ENCODE measurements at regions not wholly inside any gene's neighbourhood (a gene's known extent, or its start where the extent isn't known, plus 50 kb on each side); places are given as distances from the start of the nearest gene placed in this dataset.

DNA sequence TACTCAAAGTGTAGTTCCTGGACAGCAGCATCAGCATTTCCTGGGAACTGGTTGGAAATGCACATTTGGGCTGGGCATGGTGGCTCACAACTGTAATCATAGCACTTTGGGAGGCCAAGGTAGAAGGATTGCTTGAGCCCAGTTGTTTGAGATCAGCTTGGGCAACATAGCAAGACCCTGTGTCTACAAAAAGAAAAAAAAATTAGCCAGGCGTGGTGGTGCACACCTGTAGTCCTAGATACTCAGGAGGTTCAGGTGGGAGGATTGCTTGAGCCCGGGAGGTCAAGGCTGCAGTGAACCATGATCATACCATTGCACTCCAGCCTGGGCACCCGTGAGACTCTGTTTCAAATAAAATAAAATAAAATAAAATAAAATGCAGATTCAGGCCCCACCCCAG, 156.2 kb downstream of the CDC5L start:
- Histone ChIP-seq H3K27ac (ENCODE audit: low read length) (no peak overlapping the region), H3K79me2 (replicated peaks; ENCODE audit: insufficient read depth, low read length) (no peaks in the 10 kb centered on the region), H3F3A (ENCODE audit: insufficient read depth, low read length, poor library complexity, severe bottlenecking) (no peaks in the 10 kb centered on the region), H3K9ac (ENCODE audit: low read length) (no peak overlapping the region), H3K27me3 (ENCODE audit: insufficient read depth, low read depth, low read length) (peaks cover 63% of the 10 kb centered on the region), H3K9me2 (ENCODE audit: insufficient read depth, low read length) (no peaks in the 10 kb centered on the region), H3K4me3 (ENCODE audit: low read length) (no peak overlapping the region), H2AFZ (ENCODE audit: low read depth, low read length) (no peak overlapping the region), H3K9me3 (ENCODE audit: low read length) (no peaks in the 10 kb centered on the region), H4K20me1 (ENCODE audit: insufficient read depth) (no peaks in the 10 kb centered on the region), H3K36me3 (ENCODE audit: insufficient read depth, low read length) (no peaks in the 10 kb centered on the region), H3K4me2 (ENCODE audit: low read length) (no peak overlapping the region)
- no peak for TF ChIP-seq EP300 (conservative IDR thresholded peaks at IDR 0.05; ENCODE audit: poor library complexity, severe bottlenecking)
- no peak for TF ChIP-seq SMC3 (conservative IDR thresholded peaks at IDR 0.05; ENCODE audit: poor library complexity)
- TF ChIP-seq, protein P1, sequence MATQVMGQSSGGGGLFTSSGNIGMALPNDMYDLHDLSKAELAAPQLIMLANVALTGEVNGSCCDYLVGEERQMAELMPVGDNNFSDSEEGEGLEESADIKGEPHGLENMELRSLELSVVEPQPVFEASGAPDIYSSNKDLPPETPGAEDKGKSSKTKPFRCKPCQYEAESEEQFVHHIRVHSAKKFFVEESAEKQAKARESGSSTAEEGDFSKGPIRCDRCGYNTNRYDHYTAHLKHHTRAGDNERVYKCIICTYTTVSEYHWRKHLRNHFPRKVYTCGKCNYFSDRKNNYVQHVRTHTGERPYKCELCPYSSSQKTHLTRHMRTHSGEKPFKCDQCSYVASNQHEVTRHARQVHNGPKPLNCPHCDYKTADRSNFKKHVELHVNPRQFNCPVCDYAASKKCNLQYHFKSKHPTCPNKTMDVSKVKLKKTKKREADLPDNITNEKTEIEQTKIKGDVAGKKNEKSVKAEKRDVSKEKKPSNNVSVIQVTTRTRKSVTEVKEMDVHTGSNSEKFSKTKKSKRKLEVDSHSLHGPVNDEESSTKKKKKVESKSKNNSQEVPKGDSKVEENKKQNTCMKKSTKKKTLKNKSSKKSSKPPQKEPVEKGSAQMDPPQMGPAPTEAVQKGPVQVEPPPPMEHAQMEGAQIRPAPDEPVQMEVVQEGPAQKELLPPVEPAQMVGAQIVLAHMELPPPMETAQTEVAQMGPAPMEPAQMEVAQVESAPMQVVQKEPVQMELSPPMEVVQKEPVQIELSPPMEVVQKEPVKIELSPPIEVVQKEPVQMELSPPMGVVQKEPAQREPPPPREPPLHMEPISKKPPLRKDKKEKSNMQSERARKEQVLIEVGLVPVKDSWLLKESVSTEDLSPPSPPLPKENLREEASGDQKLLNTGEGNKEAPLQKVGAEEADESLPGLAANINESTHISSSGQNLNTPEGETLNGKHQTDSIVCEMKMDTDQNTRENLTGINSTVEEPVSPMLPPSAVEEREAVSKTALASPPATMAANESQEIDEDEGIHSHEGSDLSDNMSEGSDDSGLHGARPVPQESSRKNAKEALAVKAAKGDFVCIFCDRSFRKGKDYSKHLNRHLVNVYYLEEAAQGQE (IDR thresholded peaks at IDR 0.05; ENCODE audit: borderline replicate concordance): no peak
- no peak for TF ChIP-seq MXI1 (conservative IDR thresholded peaks at IDR 0.05; ENCODE audit: poor library complexity, severe bottlenecking)
- TF ChIP-seq, protein P2, sequence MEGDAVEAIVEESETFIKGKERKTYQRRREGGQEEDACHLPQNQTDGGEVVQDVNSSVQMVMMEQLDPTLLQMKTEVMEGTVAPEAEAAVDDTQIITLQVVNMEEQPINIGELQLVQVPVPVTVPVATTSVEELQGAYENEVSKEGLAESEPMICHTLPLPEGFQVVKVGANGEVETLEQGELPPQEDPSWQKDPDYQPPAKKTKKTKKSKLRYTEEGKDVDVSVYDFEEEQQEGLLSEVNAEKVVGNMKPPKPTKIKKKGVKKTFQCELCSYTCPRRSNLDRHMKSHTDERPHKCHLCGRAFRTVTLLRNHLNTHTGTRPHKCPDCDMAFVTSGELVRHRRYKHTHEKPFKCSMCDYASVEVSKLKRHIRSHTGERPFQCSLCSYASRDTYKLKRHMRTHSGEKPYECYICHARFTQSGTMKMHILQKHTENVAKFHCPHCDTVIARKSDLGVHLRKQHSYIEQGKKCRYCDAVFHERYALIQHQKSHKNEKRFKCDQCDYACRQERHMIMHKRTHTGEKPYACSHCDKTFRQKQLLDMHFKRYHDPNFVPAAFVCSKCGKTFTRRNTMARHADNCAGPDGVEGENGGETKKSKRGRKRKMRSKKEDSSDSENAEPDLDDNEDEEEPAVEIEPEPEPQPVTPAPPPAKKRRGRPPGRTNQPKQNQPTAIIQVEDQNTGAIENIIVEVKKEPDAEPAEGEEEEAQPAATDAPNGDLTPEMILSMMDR (IDR thresholded peaks at IDR 0.05; ENCODE audit: poor library complexity, severe bottlenecking): no peak
- no peak for TF ChIP-seq RAD21 (conservative IDR thresholded peaks at IDR 0.05)
- TF ChIP-seq EZH2 (IDR thresholded peaks at IDR 0.05; ENCODE audit: borderline replicate concordance, insufficient read depth, low read length, poor library complexity, severe bottlenecking): no peak
- no peak for TF ChIP-seq POLR2AphosphoS5 (IDR thresholded peaks at IDR 0.05)
- TF ChIP-seq TAF1 (IDR thresholded peaks at IDR 0.05; ENCODE audit: low read depth): no peak

DNA sequence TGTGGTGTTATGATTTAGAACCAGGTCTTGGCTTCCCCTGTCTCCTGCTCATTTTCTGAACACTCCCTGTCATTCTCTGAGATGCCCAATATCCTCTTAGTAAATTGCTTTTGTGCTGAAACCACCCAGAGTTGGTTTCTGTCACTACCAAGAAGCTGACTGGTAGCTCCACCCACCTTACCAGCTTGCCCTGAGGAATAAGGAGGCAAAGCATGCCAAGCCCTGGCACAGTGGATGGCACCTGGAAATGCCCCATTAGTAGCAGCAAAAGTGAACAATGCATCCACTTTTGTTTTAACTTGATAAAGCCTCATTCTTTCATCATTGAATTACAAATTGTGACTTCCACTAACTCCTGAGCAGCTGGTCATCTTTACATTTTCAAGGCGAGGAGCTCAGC, 157.7 kb downstream of the CDC5L start:
- no peak overlapping the region for H3K27ac ChIP-seq (ENCODE audit: low read length)
- no peak overlapping the region for H3K4me3 ChIP-seq (ENCODE audit: low read length)
- H3K9me2 ChIP-seq (ENCODE audit: insufficient read depth, low read length): no peaks in the 10 kb centered on the region
- peaks cover 51% of the 10 kb centered on the region for H3K27me3 ChIP-seq (ENCODE audit: insufficient read depth, low read depth, low read length)
- H4K20me1 ChIP-seq (ENCODE audit: insufficient read depth): no peaks in the 10 kb centered on the region
- no peaks in the 10 kb centered on the region for H3K9me3 ChIP-seq (ENCODE audit: low read length)
- TF ChIP-seq TAF1 (IDR thresholded peaks at IDR 0.05; ENCODE audit: low read depth): no peak
- TF ChIP-seq EP300 (conservative IDR thresholded peaks at IDR 0.05; ENCODE audit: poor library complexity, severe bottlenecking): no peak
- no peak for TF ChIP-seq EZH2 (IDR thresholded peaks at IDR 0.05; ENCODE audit: borderline replicate concordance, insufficient read depth, low read length, poor library complexity, severe bottlenecking)
- no peak for TF ChIP-seq POLR2AphosphoS5 (IDR thresholded peaks at IDR 0.05)
- H3K9ac ChIP-seq (ENCODE audit: low read length): no peak overlapping the region
- H3K4me2 ChIP-seq (ENCODE audit: low read length): no peak overlapping the region
- H3F3A ChIP-seq (ENCODE audit: insufficient read depth, low read length, poor library complexity, severe bottlenecking): no peaks in the 10 kb centered on the region
- no peaks in the 10 kb centered on the region for H3K36me3 ChIP-seq (ENCODE audit: insufficient read depth, low read length)
- no peak overlapping the region for H2AFZ ChIP-seq (ENCODE audit: low read depth, low read length)
- H3K79me2 ChIP-seq (replicated peaks; ENCODE audit: insufficient read depth, low read length): no peaks in the 10 kb centered on the region

Data from neural cell (in vitro differentiated cells).